CD4-positive, alpha-beta T cell (primary cell): ENCODE measurements at regions not wholly inside any gene's neighbourhood (a gene's known extent, or its start where the extent isn't known, plus 50 kb on each side); places are given as distances from the start of the nearest gene placed in this dataset.

ENCODE experiments used
- ATAC-seq: fragments of 200-7000 bp; cut with Tn5 transposase; one replicate; pipeline ENCODE4 v1.10.0; 2022; ENCODE audit warnings: mild to moderate bottlenecking; ENCODE audit not compliant: poor library complexity
- CTCF ChIA-PET: fragments of 350-600 bp; sonication (Branson Sonifier 250); formaldehyde crosslinking; loops from one replicate; lab custom pipeline; 2021; ENCODE audit warnings: antibody characterized with exemption, inconsistent platforms; lab: Charles Lee
- POLR2A ChIA-PET: fragments of 350-600 bp; sonication (Branson Sonifier 250); formaldehyde crosslinking; loops from one replicate; lab custom pipeline; 2021; ENCODE audit warnings: antibody characterized with exemption, inconsistent platforms; lab: Charles Lee
- DNase-seq, 14 experiments: peaks; one replicate each; pipeline ENCODE4 v3.0.0-alpha.2; 2013 to 2020; ENCODE audit warnings: mixed read lengths in 2 of 14
- H3K27ac ChIP-seq, 2 donors: one replicate each; pipeline versions ENCODE4 v1.5.1 to v1.7.0; 2013; ENCODE audit warnings: low read length in 2 of 2, low read depth in 1 of 2, mild to moderate bottlenecking in 1 of 2
- H3K27me3 ChIP-seq, 2 experiments: 1 replicate in 1 of 2; 2 replicates in 1 of 2; pipeline versions ENCODE4 v1.6.1 to v1.7.0; 2013; ENCODE audit warnings: low read length in 2 of 2, control low read depth in 1 of 2, mild to moderate bottlenecking in 1 of 2, moderate library complexity in 1 of 2; ENCODE audit not compliant: insufficient read depth in 2 of 2, control insufficient read depth in 1 of 2
- H3K36me3 ChIP-seq: one replicate; pipeline ENCODE4 v1.6.1; 2013; ENCODE audit warnings: low read length, control low read depth; ENCODE audit not compliant: insufficient read depth
- H3K4me1 ChIP-seq: one replicate; pipeline ENCODE4 v1.6.1; 2013; ENCODE audit warnings: low read length, control low read depth; ENCODE audit not compliant: insufficient read depth
- H3K4me3 ChIP-seq: one replicate; pipeline ENCODE4 v1.5.1; 2013; ENCODE audit warnings: mild to moderate bottlenecking, low read length, moderate library complexity
- H3K9me3 ChIP-seq, 2 experiments: 1 replicate in 1 of 2; 2 replicates in 1 of 2; pipeline versions ENCODE4 v1.6.1 to v1.7.0; 2013; ENCODE audit warnings: low read length in 2 of 2, mild to moderate bottlenecking in 2 of 2, control low read depth in 1 of 2, moderate library complexity in 1 of 2; ENCODE audit not compliant: control insufficient read depth in 1 of 2, insufficient read depth in 1 of 2
- H3K27ac Mint-ChIP-seq: one replicate; pipeline ENCODE4 v1.8.0; 2020; ENCODE audit warnings: mixed read lengths
- H3K27me3 Mint-ChIP-seq: one replicate; pipeline ENCODE4 v1.8.0; 2021; ENCODE audit warnings: mixed read lengths
- H3K36me3 Mint-ChIP-seq: one replicate; pipeline ENCODE4 v1.8.0; 2021; ENCODE audit warnings: low read depth, mixed read lengths
- H3K4me1 Mint-ChIP-seq: one replicate; pipeline ENCODE4 v1.8.0; 2021; ENCODE audit warnings: low read depth, mixed read lengths
- H3K4me3 Mint-ChIP-seq: one replicate; pipeline ENCODE4 v1.8.0; 2020; ENCODE audit warnings: mild to moderate bottlenecking, mixed read lengths
- H3K9me3 Mint-ChIP-seq: one replicate; pipeline ENCODE4 v1.8.0; 2020; ENCODE audit warnings: mixed read lengths
- intact Hi-C, 2 experiments: fragments of 100-400 bp; cut with DNase I in 1 of 2; cut with micrococcal nuclease in 1 of 2; formaldehyde crosslinking; loops; one replicate each; pipeline versions ENCODE4 v1.15.1 to v1.9.0; 2023 to 2025; cut with DNase I, micrococcal nuclease
- TF ChIP-seq, protein P1 (sequence below): fragments of 200-600 bp; IDR thresholded peaks from one replicate; pipeline ENCODE4 v1.8.0; 2022; ENCODE audit warnings: antibody characterized with exemption, mild to moderate bottlenecking

DNA sequence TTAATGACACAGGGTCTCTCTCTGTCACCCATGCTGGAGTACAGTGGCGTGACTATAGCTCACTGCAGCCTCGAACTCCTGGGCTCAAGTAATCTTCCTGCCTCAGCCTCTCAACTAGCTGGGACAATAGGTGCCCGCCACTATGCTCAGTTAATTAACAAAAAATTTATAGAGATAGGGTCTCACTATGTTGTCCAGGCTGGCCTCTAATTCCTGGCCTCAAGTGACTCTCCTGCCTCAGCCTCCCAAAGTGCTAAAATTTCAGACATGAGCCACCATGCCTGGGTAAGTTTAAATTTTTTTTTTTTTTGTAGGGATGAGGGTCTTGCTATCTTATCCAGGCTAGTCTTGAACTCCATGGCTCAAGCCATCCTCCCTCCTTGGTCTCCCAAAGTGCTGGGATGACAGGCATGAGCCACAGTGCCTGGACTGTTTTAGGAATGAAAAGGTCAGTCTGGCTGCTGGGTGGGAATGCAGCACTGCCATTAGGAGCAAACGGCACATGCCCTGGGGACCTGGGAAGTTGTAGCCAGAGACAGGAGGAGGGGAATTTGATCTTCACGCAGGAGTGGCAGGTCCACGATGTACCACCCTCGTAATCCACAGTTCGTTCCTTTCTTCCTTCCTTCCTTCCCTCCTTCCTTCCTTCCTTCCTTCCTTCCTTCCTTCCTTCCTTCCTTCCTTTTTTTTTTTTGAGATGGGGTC, 106.7 kb downstream of the HAPSTR1 start:
- Histone ChIP-seq H3K36me3 (no peaks in the 10 kb centered on the region), H3K9me3 (no peaks in the 10 kb centered on the region), H3K4me3 (no peak overlapping the region), H3K4me1 (no peaks in the 10 kb centered on the region), H3K27ac (no peak overlapping the region), H3K27me3 (peaks cover 0 to 10% of the 10 kb centered on the region in 2 experiments)
- H3K36me3 Mint-ChIP-seq, result no peaks in the 10 kb centered on the region
- H3K9me3 Mint-ChIP-seq, result no peaks in the 10 kb centered on the region
- DNase-seq (no peak), ATAC-seq (no peak)
- no peak overlapping the region for H3K4me3 Mint-ChIP-seq
- ChIA-PET POLR2A (no interaction called here), CTCF (no interaction called here)
- H3K27me3 Mint-ChIP-seq, result peaks cover 31% of the 10 kb centered on the region
- intact Hi-C loops, result no loop called here
- H3K27ac Mint-ChIP-seq, result no peak overlapping the region
- no peaks in the 10 kb centered on the region for H3K4me1 Mint-ChIP-seq
- TF ChIP-seq, protein P1, sequence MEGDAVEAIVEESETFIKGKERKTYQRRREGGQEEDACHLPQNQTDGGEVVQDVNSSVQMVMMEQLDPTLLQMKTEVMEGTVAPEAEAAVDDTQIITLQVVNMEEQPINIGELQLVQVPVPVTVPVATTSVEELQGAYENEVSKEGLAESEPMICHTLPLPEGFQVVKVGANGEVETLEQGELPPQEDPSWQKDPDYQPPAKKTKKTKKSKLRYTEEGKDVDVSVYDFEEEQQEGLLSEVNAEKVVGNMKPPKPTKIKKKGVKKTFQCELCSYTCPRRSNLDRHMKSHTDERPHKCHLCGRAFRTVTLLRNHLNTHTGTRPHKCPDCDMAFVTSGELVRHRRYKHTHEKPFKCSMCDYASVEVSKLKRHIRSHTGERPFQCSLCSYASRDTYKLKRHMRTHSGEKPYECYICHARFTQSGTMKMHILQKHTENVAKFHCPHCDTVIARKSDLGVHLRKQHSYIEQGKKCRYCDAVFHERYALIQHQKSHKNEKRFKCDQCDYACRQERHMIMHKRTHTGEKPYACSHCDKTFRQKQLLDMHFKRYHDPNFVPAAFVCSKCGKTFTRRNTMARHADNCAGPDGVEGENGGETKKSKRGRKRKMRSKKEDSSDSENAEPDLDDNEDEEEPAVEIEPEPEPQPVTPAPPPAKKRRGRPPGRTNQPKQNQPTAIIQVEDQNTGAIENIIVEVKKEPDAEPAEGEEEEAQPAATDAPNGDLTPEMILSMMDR, result no peak

DNA sequence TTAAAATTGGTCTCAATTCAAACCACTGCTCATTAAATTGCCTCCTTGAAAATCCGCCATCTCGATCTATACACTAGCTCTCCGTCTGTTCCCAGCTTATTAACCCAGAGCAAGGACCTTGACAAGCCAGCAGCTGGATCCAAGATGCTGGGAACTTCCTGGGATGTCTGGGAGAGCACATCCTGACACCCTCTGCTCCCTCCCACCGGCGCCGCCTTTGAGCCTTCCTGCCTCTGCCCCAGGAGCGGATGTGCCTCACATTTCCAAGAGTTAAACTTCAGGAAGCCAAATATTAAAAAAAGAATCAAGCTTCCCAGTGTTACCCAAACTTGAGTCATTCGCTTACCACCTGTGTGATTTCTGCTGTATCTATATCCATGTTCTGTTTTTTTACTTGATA, 107.9 kb downstream of the HAPSTR1 start:
- H3K4me3 Mint-ChIP-seq, result no peak overlapping the region
- DNase-seq, result no peak
- H3K9me3 Mint-ChIP-seq, result no peaks in the 10 kb centered on the region
- H3K36me3 Mint-ChIP-seq, result no peaks in the 10 kb centered on the region
- Histone ChIP-seq H3K9me3 (no peaks in the 10 kb centered on the region), H3K36me3 (no peaks in the 10 kb centered on the region), H3K4me1 (no peaks in the 10 kb centered on the region), H3K27ac (no peak overlapping the region), H3K4me3 (no peak overlapping the region), H3K27me3 (peaks cover 3 to 6% of the 10 kb centered on the region in 2 experiments)
- no peak overlapping the region for H3K27ac Mint-ChIP-seq
- TF ChIP-seq, protein P1, result no peak
- ATAC-seq, result no peak
- intact Hi-C loops, result no loop called here
- no peaks in the 10 kb centered on the region for H3K4me1 Mint-ChIP-seq
- peaks cover 36% of the 10 kb centered on the region for H3K27me3 Mint-ChIP-seq
- ChIA-PET CTCF (no interaction called here), POLR2A (no interaction called here)

DNA sequence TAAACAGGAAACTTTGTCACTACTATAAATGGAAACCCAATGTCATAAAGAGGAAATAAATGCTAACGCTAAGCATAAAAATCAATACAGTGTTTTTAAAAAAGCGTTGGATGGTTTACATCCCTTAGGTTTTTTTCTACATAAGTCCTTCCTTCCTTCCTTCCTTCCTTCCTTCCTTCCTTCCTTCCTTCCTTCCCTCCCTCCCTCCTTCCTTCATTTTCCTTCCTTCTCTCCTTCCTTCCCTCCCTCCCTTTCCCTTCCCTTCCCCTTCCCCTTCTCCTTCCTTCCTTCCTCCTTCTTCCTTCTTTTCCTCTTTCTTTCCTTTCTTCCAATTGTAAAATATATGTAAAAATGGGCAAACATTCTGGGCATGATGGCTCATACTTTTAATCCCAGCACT, 108.3 kb downstream of the HAPSTR1 start:
- H3K27ac Mint-ChIP-seq, result no peak overlapping the region
- POLR2A ChIA-PET, result no interaction called here
- no peaks in the 10 kb centered on the region for H3K9me3 Mint-ChIP-seq
- Histone ChIP-seq H3K27me3 (peaks cover 3 to 6% of the 10 kb centered on the region in 2 experiments), H3K4me3 (no peak overlapping the region), H3K27ac (no peak overlapping the region), H3K4me1 (no peaks in the 10 kb centered on the region), H3K9me3 (no peaks in the 10 kb centered on the region), H3K36me3 (no peaks in the 10 kb centered on the region)
- ATAC-seq (no peak), DNase-seq (no peak)
- H3K36me3 Mint-ChIP-seq, result no peaks in the 10 kb centered on the region
- TF ChIP-seq, protein P1, result no peak
- H3K4me1 Mint-ChIP-seq, result no peaks in the 10 kb centered on the region
- H3K27me3 Mint-ChIP-seq, result peaks cover 36% of the 10 kb centered on the region
- CTCF ChIA-PET, result no interaction called here
- no peak overlapping the region for H3K4me3 Mint-ChIP-seq
- intact Hi-C loops, result no loop called here
